ENCODE measurements at regions not wholly inside any gene's neighbourhood (a gene's known extent, or its start where the extent isn't known, plus 50 kb on each side); places are given as distances from the start of the nearest gene placed in this dataset.

DNA sequence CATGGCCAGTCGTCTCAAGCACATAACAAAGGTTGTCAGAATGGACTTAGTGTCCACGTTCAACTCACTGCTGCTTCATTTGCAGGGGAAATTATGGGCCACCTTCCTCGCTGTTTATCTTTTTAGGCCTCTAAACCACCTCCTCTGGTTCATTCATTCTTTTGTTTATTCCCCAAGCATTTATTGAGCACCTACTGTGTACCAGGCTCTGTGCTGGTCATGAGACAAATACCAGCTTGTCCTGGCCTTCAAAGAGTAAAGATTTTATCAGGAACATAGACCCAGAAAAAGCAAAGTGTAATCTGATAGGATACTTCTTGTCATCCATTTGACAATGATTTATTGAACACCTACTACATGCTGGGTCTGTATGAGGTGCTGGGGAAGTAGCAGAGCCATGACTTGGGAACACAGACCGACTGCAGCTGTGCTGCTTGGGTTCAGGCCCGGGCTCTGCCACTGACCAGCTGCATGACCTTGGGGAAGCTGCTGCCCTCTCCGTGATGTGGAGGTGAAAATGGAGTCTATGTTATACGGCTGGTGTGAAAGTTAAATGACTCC, 63.4 kb upstream of the SLC6A6 start:
- no peak for DNase-seq

DNA sequence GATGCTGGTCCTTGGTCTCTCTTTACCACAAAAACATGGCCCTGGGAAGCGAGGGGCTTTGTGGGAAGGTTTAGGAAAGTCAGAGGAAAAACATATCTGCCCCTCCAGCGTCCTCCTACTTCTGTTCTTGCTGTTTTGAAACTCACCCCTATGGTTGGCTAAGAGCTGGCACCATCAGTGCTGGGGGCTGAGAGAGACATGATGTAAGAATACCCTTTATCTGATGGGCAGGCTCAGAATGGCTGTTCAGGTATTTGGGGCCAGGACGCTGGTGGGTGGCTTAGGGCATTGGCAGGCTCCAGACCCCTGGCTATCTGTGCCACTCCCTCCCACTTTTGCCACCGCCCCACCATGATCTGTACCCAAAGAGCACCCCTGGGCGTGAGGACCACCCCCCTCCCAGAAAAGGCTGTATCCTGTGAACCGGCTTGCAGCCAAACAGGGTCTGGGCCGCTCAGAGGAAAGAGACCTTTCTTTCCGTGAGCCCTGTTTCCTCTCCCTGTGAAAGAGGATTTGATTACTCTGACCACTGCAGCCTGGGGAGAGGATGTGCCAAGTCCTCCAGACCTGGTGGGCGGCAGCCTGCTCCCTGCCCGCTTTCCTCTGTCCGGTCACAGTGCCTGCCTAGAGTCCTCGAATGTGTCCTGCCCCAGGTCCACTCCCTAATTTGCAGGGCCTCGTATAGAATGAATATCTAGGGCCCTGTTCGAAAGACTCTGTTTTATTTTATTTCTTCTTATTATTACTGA, 61.3 kb upstream of the SLC6A6 start:
- DNase-seq = no peak

GRCh38 chr3:14343338-14344112, 58.9 kb upstream of the SLC6A6 start:
- DNase-seq = no peak

- no peak for DNase-seq
Measured at GRCh38 chr3:14344351-14344750, 58.1 kb upstream of the SLC6A6 start.

- DNase-seq = no peak
Measured at GRCh38 chr3:14345496-14346150, 56.8 kb upstream of the SLC6A6 start.

DNA sequence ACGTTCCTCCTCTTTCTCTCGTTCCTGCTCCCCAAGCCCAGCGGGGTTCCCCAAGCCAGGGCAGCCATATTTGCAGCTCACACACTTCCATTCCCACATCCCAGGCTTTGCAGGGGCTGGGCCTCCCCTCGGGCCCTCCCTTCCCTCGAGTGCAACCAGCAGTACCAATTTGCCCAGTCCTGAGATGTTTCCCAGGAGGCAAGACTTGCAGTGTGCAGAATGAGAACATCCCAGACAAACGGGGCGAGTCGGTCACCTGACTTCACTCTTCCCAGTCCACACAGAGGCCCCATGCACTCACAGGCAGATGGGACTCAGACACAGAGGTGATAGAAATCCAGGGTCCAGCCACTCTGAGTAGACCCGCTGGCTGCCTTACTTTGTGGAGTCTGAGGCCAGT, 56.2 kb upstream of the SLC6A6 start:
- DNase-seq = no peak

- DNase-seq = no peak
Measured at GRCh38 chr3:14346642-14347041, 55.8 kb upstream of the SLC6A6 start.

- DNase-seq = no peak
Measured at GRCh38 chr3:14347110-14347509, 55.3 kb upstream of the SLC6A6 start.

GRCh38 chr3:14351617-14352001, 50.8 kb upstream of the SLC6A6 start:
- DNase-seq = no peak

GRCh38 chr3:14352002-14352627, 50.3 kb upstream of the SLC6A6 start:
- no peak for DNase-seq
